IMR-90 (cell line): ENCODE measurements at regions not wholly inside any gene's neighbourhood (a gene's known extent, or its start where the extent isn't known, plus 50 kb on each side); places are given as distances from the start of the nearest gene placed in this dataset.

Experiments
- ATAC-seq: fragments of 200-7000 bp; cut with Tn5 transposase; 2 replicates; pipeline ENCODE4 v1.9.1; 2020; ENCODE audit warnings: low read depth, mild to moderate bottlenecking, moderate library complexity
- BruUV-seq: library from RNA; stranded (reverse); fragments of 400-500 nt; replicated peaks from 2 replicates; lab custom pipeline; 2021; lab: Mats Ljungman, UMichigan
- CTCF ChIA-PET: fragments of 300-600 bp; formaldehyde crosslinking; extraction: SDS; loops from one replicate; lab custom pipeline; 2021; ENCODE audit warnings: antibody characterized with exemption; lab: Yijun Ruan, JAX
- POLR2A ChIA-PET: fragments of 300-600 bp; sonication (Branson Sonifier 250); formaldehyde crosslinking; loops from one replicate; lab custom pipeline; 2022; ENCODE audit warnings: antibody characterized with exemption; ENCODE audit not compliant: unreplicated experiment; lab: Charles Lee
- DNase-seq: peaks from one replicate; pipeline ENCODE4 v3.0.0; 2013
- H2AFZ ChIP-seq: replicated peaks from 2 replicates; pipeline ENCODE3; 2013; ENCODE audit warnings: low read length, mild to moderate bottlenecking; ENCODE audit not compliant: poor library complexity
- H2AK5ac ChIP-seq: 2 replicates; pipeline ENCODE4 v1.6.1; 2013; ENCODE audit warnings: low read depth, low read length, inconsistent platforms
- H2AK9ac ChIP-seq: replicated peaks from 2 replicates; pipeline ENCODE3; 2013; ENCODE audit warnings: mild to moderate bottlenecking, low read depth, low read length, moderate library complexity; ENCODE audit not compliant: poor library complexity
- H2BK120ac ChIP-seq: 2 replicates; pipeline ENCODE4 v1.6.1; 2013; ENCODE audit warnings: low read depth, low read length, inconsistent platforms
- H2BK15ac ChIP-seq: 3 replicates; pipeline ENCODE4 v1.6.1; 2013; ENCODE audit warnings: low read depth, low read length, inconsistent platforms
- H2BK20ac ChIP-seq: 2 replicates; pipeline ENCODE4 v1.6.1; 2013; ENCODE audit warnings: low read depth, mild to moderate bottlenecking, inconsistent platforms, low read length, moderate library complexity
- H2BK5ac ChIP-seq: 2 replicates; pipeline ENCODE4 v1.6.1; 2013; ENCODE audit warnings: mild to moderate bottlenecking, low read depth, low read length, inconsistent platforms; ENCODE audit not compliant: poor library complexity, severe bottlenecking
- H3K14ac ChIP-seq: replicated peaks from 2 replicates; pipeline ENCODE4 v1.6.1; 2013; ENCODE audit warnings: low read depth, low read length, inconsistent platforms
- H3K18ac ChIP-seq: 2 replicates; pipeline ENCODE4 v1.6.1; 2013; ENCODE audit warnings: low read depth, low read length, control low read depth
- H3K23ac ChIP-seq: 2 replicates; pipeline ENCODE4 v1.6.1; 2013; ENCODE audit warnings: low read depth, low read length, inconsistent platforms
- H3K27ac ChIP-seq: 2 replicates; pipeline ENCODE4 v1.5.1; 2013; ENCODE audit warnings: mild to moderate bottlenecking, control low read depth, low read length; ENCODE audit not compliant: insufficient read depth
- H3K27me3 ChIP-seq: 2 replicates; pipeline ENCODE4 v1.6.1; 2013; ENCODE audit warnings: low read length; ENCODE audit not compliant: control insufficient read depth, insufficient read depth
- H3K36me3 ChIP-seq: 2 replicates; pipeline ENCODE4 v1.6.1; 2013; ENCODE audit warnings: low read length, mixed read lengths; ENCODE audit not compliant: control insufficient read depth, insufficient read depth
- H3K4ac ChIP-seq: 2 replicates; pipeline ENCODE4 v1.6.1; 2013; ENCODE audit warnings: low read depth, low read length, inconsistent platforms
- H3K4me1 ChIP-seq: 2 replicates; pipeline ENCODE4 v1.6.1; 2013; ENCODE audit warnings: low read length, mixed read lengths; ENCODE audit not compliant: control insufficient read depth, insufficient read depth
- H3K4me2 ChIP-seq: 2 replicates; pipeline ENCODE4 v1.6.1; 2013; ENCODE audit warnings: low read depth, mild to moderate bottlenecking, control low read depth, low read length, moderate library complexity
- H3K4me3 ChIP-seq: 2 replicates; pipeline ENCODE4 v1.5.1; 2013; ENCODE audit warnings: low read depth, mild to moderate bottlenecking, control low read depth, low read length, moderate library complexity; ENCODE audit not compliant: insufficient read depth
- H3K56ac ChIP-seq: 2 replicates; pipeline ENCODE4 v1.6.1; 2013; ENCODE audit warnings: low read length, inconsistent platforms; ENCODE audit not compliant: insufficient read depth; ENCODE audit errors: extremely low read depth
- H3K79me1 ChIP-seq, 2 experiments: 2 replicates each; pipeline ENCODE4 v1.6.1; 2013; ENCODE audit warnings: low read length in 2 of 2, inconsistent platforms in 1 of 2, low read depth in 1 of 2
- H3K9ac ChIP-seq: 2 replicates; pipeline ENCODE4 v1.6.1; 2013; ENCODE audit warnings: low read depth, low read length, control low read depth
- H3K9me1 ChIP-seq: 2 replicates; pipeline ENCODE4 v1.6.1; 2013; ENCODE audit warnings: low read length, inconsistent platforms; ENCODE audit not compliant: insufficient read depth
- H3K9me3 ChIP-seq: 2 replicates; pipeline ENCODE4 v1.6.1; 2013; ENCODE audit warnings: low read length; ENCODE audit not compliant: control insufficient read depth, insufficient read depth
- H4K20me1 ChIP-seq: 2 replicates; pipeline ENCODE4 v1.6.1; 2013; ENCODE audit warnings: low read length, inconsistent platforms; ENCODE audit not compliant: insufficient read depth
- H4K5ac ChIP-seq: 2 replicates; pipeline ENCODE4 v1.6.1; 2013; ENCODE audit warnings: mild to moderate bottlenecking, low read depth, low read length, control low read depth
- H4K8ac ChIP-seq, 2 experiments: 2 replicates each; pipeline ENCODE4 v1.6.1; 2013; ENCODE audit warnings: low read depth in 2 of 2, low read length in 2 of 2, control low read depth in 1 of 2, inconsistent platforms in 1 of 2
- H4K91ac ChIP-seq: 2 replicates; pipeline ENCODE4 v1.6.1; 2013; ENCODE audit warnings: low read depth, low read length, inconsistent platforms; ENCODE audit not compliant: insufficient read depth
- BHLHE40 ChIP-seq: fragments of 150-350 bp; IDR thresholded peaks from 2 replicates; pipeline ENCODE4 v1.6.1; 2016; ENCODE audit warnings: mild to moderate bottlenecking, low read depth, low read length
- FOS ChIP-seq: fragments of 150-350 bp; IDR thresholded peaks from 2 replicates; pipeline ENCODE4 v1.6.1; 2016; ENCODE audit warnings: low read depth, low read length
- MAFK ChIP-seq: IDR thresholded peaks from 2 replicates; pipeline ENCODE4 v1.6.1; 2012; ENCODE audit warnings: low read depth, low read length, improper control_type of control experiment
- MAZ ChIP-seq: IDR thresholded peaks from 2 replicates; pipeline ENCODE4 v1.6.1; 2012; ENCODE audit warnings: low read depth, mild to moderate bottlenecking, low read length, improper control_type of control experiment, moderate library complexity, borderline replicate concordance
- RAD21 ChIP-seq: IDR thresholded peaks from 2 replicates; pipeline ENCODE4 v1.6.1; 2012; ENCODE audit warnings: low read length, improper control_type of control experiment
- RCOR1 ChIP-seq: IDR thresholded peaks from 2 replicates; pipeline ENCODE4 v1.6.1; 2012; ENCODE audit warnings: mild to moderate bottlenecking, low read length, improper control_type of control experiment; ENCODE audit not compliant: insufficient replicate concordance
- SMC3 ChIP-seq: fragments of 150-350 bp; IDR thresholded peaks from 2 replicates; pipeline ENCODE4 v1.6.1; 2016; ENCODE audit warnings: low read depth, mild to moderate bottlenecking, antibody characterized with exemption, low read length, moderate library complexity
- WGBS, 2 experiments: methylation state at CpG; one replicate each; pipeline versions ENCODE4 v1.1.5 to v1.1.7; 2013; ENCODE audit warnings: missing lambda C conversion rate in 2 of 2; ENCODE audit not compliant: insufficient read length in 1 of 2; ENCODE audit errors: extremely low coverage in 2 of 2; 5-methylcytosine and 5-hydroxymethylcytosine counted together
- dilution Hi-C: fragments of 300-500 bp; cut with HindIII; formaldehyde crosslinking; loops from one replicate; pipeline ENCODE4 v1.14.3; 2018; ENCODE audit warnings: low sequenced_read_pairs; ENCODE audit not compliant: unreplicated experiment
- in situ Hi-C: fragments of 300-500 bp; cut with MboI; formaldehyde crosslinking; loops from 3 replicates; pipeline ENCODE4 v1.14.3; 2019; ENCODE audit warnings: low sequenced_read_pairs, inconsistent platforms, mixed read lengths
- intact Hi-C: fragments of 100-400 bp; cut with micrococcal nuclease; formaldehyde crosslinking; loops from 2 replicates; pipeline ENCODE4 v1.10.0; 2022
- TF ChIP-seq, protein P1 (sequence below): fragments of 150-350 bp; IDR thresholded peaks from 2 replicates; pipeline ENCODE4 v1.6.1; 2017; ENCODE audit warnings: mild to moderate bottlenecking, antibody characterized with exemption, low read length, low read depth

DNA sequence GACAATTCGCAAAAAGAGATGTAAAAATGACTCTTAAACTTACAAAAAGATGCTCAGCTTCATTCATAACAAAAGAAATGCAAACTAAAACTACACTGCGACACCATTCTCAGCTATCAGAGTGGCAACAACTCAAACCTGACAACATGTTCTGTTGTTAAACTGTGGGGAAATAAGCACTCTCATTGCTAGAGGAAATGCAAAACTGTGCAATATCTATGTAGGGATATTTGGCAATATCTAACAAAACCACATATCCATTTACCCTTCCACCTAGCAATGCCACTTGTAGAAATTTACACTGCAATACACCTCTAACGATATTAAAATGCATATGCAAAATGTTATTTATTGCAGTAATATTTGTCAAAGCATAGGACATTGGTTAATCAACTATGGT, 78.3 kb upstream of the EGFL6 start:
- H2AK5ac ChIP-seq: no peak overlapping the region
- no peak for TF ChIP-seq FOS
- no peak for TF ChIP-seq MAZ
- TF ChIP-seq, protein P1, sequence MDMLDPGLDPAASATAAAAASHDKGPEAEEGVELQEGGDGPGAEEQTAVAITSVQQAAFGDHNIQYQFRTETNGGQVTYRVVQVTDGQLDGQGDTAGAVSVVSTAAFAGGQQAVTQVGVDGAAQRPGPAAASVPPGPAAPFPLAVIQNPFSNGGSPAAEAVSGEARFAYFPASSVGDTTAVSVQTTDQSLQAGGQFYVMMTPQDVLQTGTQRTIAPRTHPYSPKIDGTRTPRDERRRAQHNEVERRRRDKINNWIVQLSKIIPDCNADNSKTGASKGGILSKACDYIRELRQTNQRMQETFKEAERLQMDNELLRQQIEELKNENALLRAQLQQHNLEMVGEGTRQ: no peak
- TF ChIP-seq RAD21: no peak
- TF ChIP-seq BHLHE40: no peak
- TF ChIP-seq MAFK: no peak
- no peak for TF ChIP-seq RCOR1
- no peak for TF ChIP-seq SMC3
- H4K8ac ChIP-seq: no peak overlapping the region
- dilution Hi-C loops: no loop called here
- intact Hi-C loops: no loop called here
- no peak overlapping the region for H2BK120ac ChIP-seq
- peaks cover under 1% of the 10 kb centered on the region; the same call in 1 of the 2 replicates for H3K27me3 ChIP-seq
- peaks cover 2% of the 10 kb centered on the region; the same call in 1 of the 2 replicates for H3K4me1 ChIP-seq
- H3K27ac ChIP-seq: no peak overlapping the region
- H2BK5ac ChIP-seq: no peak overlapping the region
- H3K9me1 ChIP-seq: no peaks in the 10 kb centered on the region
- no peak overlapping the region for H2BK20ac ChIP-seq
- no peaks in the 10 kb centered on the region for H3K9me3 ChIP-seq
- no peak overlapping the region for H2BK15ac ChIP-seq
- H3K18ac ChIP-seq: no peak overlapping the region
- no peak overlapping the region for H3K4ac ChIP-seq
- DNase-seq: no peak
- no peaks in the 10 kb centered on the region for H4K20me1 ChIP-seq
- H3K36me3 ChIP-seq: no peaks in the 10 kb centered on the region
- no peak overlapping the region for H3K56ac ChIP-seq
- H4K5ac ChIP-seq: no peak overlapping the region
- H2AK9ac ChIP-seq: no peak overlapping the region
- H2AFZ ChIP-seq: no peak overlapping the region
- no peak for ATAC-seq
- no peaks in the 10 kb centered on the region for H3K79me1 ChIP-seq
- no peak overlapping the region for H3K14ac ChIP-seq
- no peak overlapping the region for H3K4me2 ChIP-seq
- no peak overlapping the region for H3K23ac ChIP-seq
- POLR2A ChIA-PET: no interaction called here
- H3K9ac ChIP-seq: no peak overlapping the region
- no peak overlapping the region for H3K4me3 ChIP-seq
- no peak overlapping the region for H4K91ac ChIP-seq
- no CpG with 5 or more reads among the region's 3 CpGs for WGBS, 2 experiments
- CTCF ChIA-PET: interaction anchor here (0.8 kb wide), 2 partner anchors 16 to 544 kb away, joined by 4 to 5 read pairs; no protein-coding TSS in a partner anchor
- BruUV-seq: no TSS peak
- in situ Hi-C loops: loop anchor here (25.0 kb wide), 2 partner anchors 379 to 679 kb away; no protein-coding TSS in a partner anchor
